Smooth muscle cell (in vitro differentiated cells): ENCODE measurements at regions not wholly inside any gene's neighbourhood (a gene's known extent, or its start where the extent isn't known, plus 50 kb on each side); places are given as distances from the start of the nearest gene placed in this dataset.

Source experiments
- DNase-seq: peaks from one replicate; lab custom pipeline; 2025; ENCODE audit not compliant: unreplicated experiment; lab: John Stamatoyannopoulos, UW
- H2AFZ ChIP-seq: fragments of 200-600 bp; sonication (generic); 2 replicates; pipeline ENCODE4 v1.6.0; 2016; ENCODE audit warnings: antibody characterized with exemption, low read depth, mild to moderate bottlenecking
- H3F3A ChIP-seq: fragments of 200-600 bp; sonication (generic); 2 replicates; pipeline ENCODE4 v1.6.0; 2017; ENCODE audit warnings: antibody characterized with exemption, low read depth
- H3K27ac ChIP-seq: fragments of 200-600 bp; sonication (generic); 2 replicates; pipeline ENCODE4 v1.5.1; 2016; ENCODE audit warnings: low read depth, mild to moderate bottlenecking
- H3K27me3 ChIP-seq: fragments of 200-600 bp; sonication (generic); 2 replicates; pipeline ENCODE4 v1.6.1; 2016; ENCODE audit warnings: low read depth, mild to moderate bottlenecking
- H3K36me3 ChIP-seq: fragments of 200-600 bp; sonication (generic); 2 replicates; pipeline ENCODE4 v1.5.1; 2016; ENCODE audit warnings: low read depth
- H3K4me1 ChIP-seq: fragments of 200-600 bp; sonication (generic); 2 replicates; pipeline ENCODE4 v1.5.1; 2016; ENCODE audit warnings: low read depth
- H3K4me2 ChIP-seq: fragments of 200-600 bp; sonication (generic); 2 replicates; pipeline ENCODE4 v1.6.0; 2016; ENCODE audit warnings: mild to moderate bottlenecking
- H3K4me3 ChIP-seq: fragments of 200-600 bp; sonication (generic); 2 replicates; pipeline ENCODE4 v1.5.1; 2016; ENCODE audit warnings: mild to moderate bottlenecking
- H3K79me2 ChIP-seq: fragments of 200-600 bp; sonication (generic); 2 replicates; pipeline ENCODE4 v1.6.0; 2016; ENCODE audit warnings: low read depth, mild to moderate bottlenecking
- H3K9ac ChIP-seq: fragments of 200-600 bp; sonication (generic); 2 replicates; pipeline ENCODE4 v1.6.0; 2016; ENCODE audit warnings: low read depth
- H3K9me3 ChIP-seq: fragments of 200-600 bp; sonication (generic); replicated peaks from 2 replicates; pipeline ENCODE4 v1.5.1; 2016; ENCODE audit warnings: low read depth
- H4K20me1 ChIP-seq: fragments of 200-600 bp; sonication (generic); 2 replicates; pipeline ENCODE4 v1.6.0; 2016; ENCODE audit warnings: low read depth
- CTCF ChIP-seq: fragments of 200-600 bp; sonication (generic); IDR thresholded peaks from 2 replicates; pipeline ENCODE4 v1.5.1; 2017; ENCODE audit warnings: borderline replicate concordance, mild to moderate bottlenecking, antibody characterized with exemption; ENCODE audit not compliant: insufficient read depth, poor library complexity, severe bottlenecking
- WGBS: methylation state at CpG from one replicate; pipeline ENCODE4 v1.1.7; 2016; ENCODE audit warnings: low lambda C conversion rate; 5-methylcytosine and 5-hydroxymethylcytosine counted together

GRCh38 chr5:89712134-89712700 is 697.3 kb downstream of the CETN3 start:
- Histone ChIP-seq H3K27me3 (no peaks in the 10 kb centered on the region), H3F3A (no peaks in the 10 kb centered on the region), H3K4me1 (no peaks in the 10 kb centered on the region), H4K20me1 (no peaks in the 10 kb centered on the region), H3K4me3 (no peak overlapping the region), H3K79me2 (no peaks in the 10 kb centered on the region), H3K27ac (no peak overlapping the region), H2AFZ (no peak overlapping the region), H3K9me3 (no peaks in the 10 kb centered on the region), H3K9ac (no peak overlapping the region), H3K4me2 (no peak overlapping the region), H3K36me3 (no peaks in the 10 kb centered on the region)
- DNase-seq: no peak
- no peak for TF ChIP-seq CTCF
- 45% methylated on average over 3 of the region's 3 CpGs for WGBS

- Histone ChIP-seq H3K27me3 (no peaks in the 10 kb centered on the region), H2AFZ (no peak overlapping the region), H3K36me3 (no peaks in the 10 kb centered on the region), H3K4me2 (no peak overlapping the region), H3K9me3 (no peaks in the 10 kb centered on the region), H3F3A (no peaks in the 10 kb centered on the region), H3K79me2 (no peaks in the 10 kb centered on the region), H3K4me3 (no peak overlapping the region), H4K20me1 (no peaks in the 10 kb centered on the region), H3K27ac (no peak overlapping the region), H3K9ac (no peak overlapping the region), H3K4me1 (no peaks in the 10 kb centered on the region)
- TF ChIP-seq CTCF: no peak
- WGBS: 100% methylated on average over 1 of the region's 1 CpG
- DNase-seq: no peak
Measured at GRCh38 chr5:89711526-89711925, 698.0 kb downstream of the CETN3 start.

- Histone ChIP-seq H2AFZ (no peak overlapping the region), H3F3A (no peaks in the 10 kb centered on the region), H3K4me2 (no peak overlapping the region), H3K27ac (no peak overlapping the region), H3K4me1 (peaks cover 4% of the 10 kb centered on the region), H4K20me1 (no peaks in the 10 kb centered on the region), H3K27me3 (no peaks in the 10 kb centered on the region), H3K79me2 (no peaks in the 10 kb centered on the region), H3K9me3 (no peaks in the 10 kb centered on the region), H3K36me3 (no peaks in the 10 kb centered on the region), H3K9ac (no peak overlapping the region), H3K4me3 (no peak overlapping the region)
- no peak for TF ChIP-seq CTCF
- DNase-seq: no peak
- 79% methylated on average over 1 of the region's 1 CpG for WGBS
Measured at GRCh38 chr5:89710006-89710405, 699.5 kb downstream of the CETN3 start.

GRCh38 chr5:89707891-89708290 is 701.7 kb downstream of the CETN3 start:
- Histone ChIP-seq H3K27me3 (no peaks in the 10 kb centered on the region), H4K20me1 (no peaks in the 10 kb centered on the region), H3K4me3 (no peak overlapping the region), H3F3A (no peaks in the 10 kb centered on the region), H3K9me3 (no peaks in the 10 kb centered on the region), H3K9ac (no peak overlapping the region), H3K36me3 (no peaks in the 10 kb centered on the region), H3K4me2 (no peak overlapping the region), H3K27ac (no peak overlapping the region), H3K4me1 (peaks cover 24% of the 10 kb centered on the region), H3K79me2 (no peaks in the 10 kb centered on the region), H2AFZ (peak overlapping the region; percentile 46)
- no peak for DNase-seq
- TF ChIP-seq CTCF: no peak
- 48% methylated on average over 2 of the region's 2 CpGs for WGBS
